SK-N-MC (cell line): ENCODE measurements at regions not wholly inside any gene's neighbourhood (a gene's known extent, or its start where the extent isn't known, plus 50 kb on each side); places are given as distances from the start of the nearest gene placed in this dataset.

Experiments
- EZH2 ChIP-seq: fragments of 200-600 bp; sonication (generic); IDR thresholded peaks from one replicate; pipeline ENCODE4 v1.6.1; 2017; ENCODE audit warnings: antibody characterized with exemption
- FOXP2 ChIP-seq: optimal IDR thresholded peaks from 2 replicates; pipeline ENCODE3; 2011; ENCODE audit warnings: mild to moderate bottlenecking, moderate library complexity; ENCODE audit not compliant: insufficient read depth; ENCODE audit errors: extremely low read length, control extremely low read depth
- POLR2AphosphoS5 ChIP-seq: IDR thresholded peaks from 2 replicates; pipeline ENCODE4 v1.6.1; 2012; ENCODE audit warnings: mild to moderate bottlenecking, low read depth, low read length, borderline replicate concordance

- TF ChIP-seq POLR2AphosphoS5 (no peak), FOXP2 (no peak), EZH2 (no peak)
These were observed 389.1 kb upstream of the ST8SIA4 start for GRCh38 chr5:101292199-101292598.
